Muscle layer of duodenum (tissue), 2 donors: ENCODE measurements at regions not wholly inside any gene's neighbourhood (a gene's known extent, or its start where the extent isn't known, plus 50 kb on each side); places are given as distances from the start of the nearest gene placed in this dataset.

Source experiments
- H3K27ac ChIP-seq: one replicate; pipeline ENCODE4 v1.7.0; 2013; ENCODE audit warnings: mild to moderate bottlenecking, low read length
- H3K27me3 ChIP-seq: one replicate; pipeline ENCODE4 v1.7.0; 2013; ENCODE audit warnings: low read depth, mild to moderate bottlenecking, control low read depth, low read length
- H3K36me3 ChIP-seq, 2 donors: one replicate each; pipeline ENCODE4 v1.7.0; 2013; ENCODE audit warnings: low read length in 2 of 2, control low read depth in 1 of 2, mild to moderate bottlenecking in 1 of 2; ENCODE audit not compliant: insufficient read depth in 2 of 2, control insufficient read depth in 1 of 2
- H3K4me1 ChIP-seq, 2 donors: one replicate each; pipeline ENCODE4 v1.7.0; 2013; ENCODE audit warnings: low read length in 2 of 2, mild to moderate bottlenecking in 2 of 2, control low read depth in 1 of 2, moderate library complexity in 1 of 2; ENCODE audit not compliant: insufficient read depth in 2 of 2, control insufficient read depth in 1 of 2
- H3K4me3 ChIP-seq, 2 donors: one replicate each; pipeline ENCODE4 v1.7.0; 2013; ENCODE audit warnings: low read length in 2 of 2, low read depth in 1 of 2, mild to moderate bottlenecking in 1 of 2
- H3K9me3 ChIP-seq, 2 donors: one replicate each; pipeline ENCODE4 v1.7.0; 2013; ENCODE audit warnings: low read length in 2 of 2, control low read depth in 1 of 2, mild to moderate bottlenecking in 1 of 2; ENCODE audit not compliant: control insufficient read depth in 1 of 2
- donor health status: healthy.

- H3K27me3 ChIP-seq: no peaks in the 10 kb centered on the region
- H3K4me1 ChIP-seq: no peaks in the 10 kb centered on the region
- no peak overlapping the region for H3K4me3 ChIP-seq
- H3K36me3 ChIP-seq: no peaks in the 10 kb centered on the region
- H3K27ac ChIP-seq: no peak overlapping the region
- H3K9me3 ChIP-seq: no peaks in the 10 kb centered on the region
Measured at GRCh38 chr2:57885742-57886141, 160.9 kb upstream of the VRK2 start.

GRCh38 chr2:57886161-57886786, 160.3 kb upstream of the VRK2 start:
- no peaks in the 10 kb centered on the region for H3K4me1 ChIP-seq
- no peaks in the 10 kb centered on the region for H3K27me3 ChIP-seq
- H3K27ac ChIP-seq: no peak overlapping the region
- H3K36me3 ChIP-seq: no peaks in the 10 kb centered on the region
- H3K9me3 ChIP-seq: no peaks in the 10 kb centered on the region
- no peak overlapping the region for H3K4me3 ChIP-seq

DNA sequence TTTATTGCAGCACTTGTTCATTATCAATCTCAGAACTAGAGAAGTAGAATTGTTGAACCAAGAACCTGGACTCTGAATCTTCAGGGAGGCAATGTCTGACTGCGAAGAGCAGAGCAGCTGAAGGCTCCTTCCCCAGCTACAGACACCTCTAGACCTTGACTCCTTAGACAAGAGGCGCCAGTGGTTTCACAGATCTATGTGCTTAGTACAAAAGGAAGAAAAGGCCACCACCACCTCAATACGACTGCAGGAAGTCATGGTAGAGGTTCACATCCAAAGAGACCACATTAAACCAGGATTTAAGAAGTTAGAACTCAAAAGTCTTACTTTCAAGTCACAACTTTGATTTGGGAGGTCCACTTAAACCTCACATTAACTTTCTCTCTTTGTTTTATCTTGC, 158.1 kb upstream of the VRK2 start:
- Histone ChIP-seq H3K9me3 (no peaks in the 10 kb centered on the region), H3K27me3 (no peaks in the 10 kb centered on the region), H3K27ac (no peak overlapping the region), H3K4me1 (no peaks in the 10 kb centered on the region), H3K36me3 (no peaks in the 10 kb centered on the region), H3K4me3 (no peak overlapping the region)

GRCh38 chr2:57890464-57890863, 156.1 kb upstream of the VRK2 start:
- Histone ChIP-seq H3K27ac (no peak overlapping the region), H3K4me1 (no peaks in the 10 kb centered on the region), H3K27me3 (no peaks in the 10 kb centered on the region), H3K4me3 (no peak overlapping the region), H3K36me3 (no peaks in the 10 kb centered on the region), H3K9me3 (no peaks in the 10 kb centered on the region)

- H3K4me1 ChIP-seq: no peaks in the 10 kb centered on the region
- H3K27me3 ChIP-seq: no peaks in the 10 kb centered on the region
- no peaks in the 10 kb centered on the region for H3K9me3 ChIP-seq
- no peak overlapping the region for H3K27ac ChIP-seq
- no peak overlapping the region for H3K4me3 ChIP-seq
- H3K36me3 ChIP-seq: no peaks in the 10 kb centered on the region
Measured at GRCh38 chr2:57891086-57891712, 155.4 kb upstream of the VRK2 start.

- Histone ChIP-seq H3K4me3 (no peak overlapping the region), H3K9me3 (no peaks in the 10 kb centered on the region), H3K36me3 (no peaks in the 10 kb centered on the region), H3K27ac (no peak overlapping the region), H3K27me3 (no peaks in the 10 kb centered on the region), H3K4me1 (no peaks in the 10 kb centered on the region)
Measured at GRCh38 chr2:57892920-57893319, 153.7 kb upstream of the VRK2 start.

DNA sequence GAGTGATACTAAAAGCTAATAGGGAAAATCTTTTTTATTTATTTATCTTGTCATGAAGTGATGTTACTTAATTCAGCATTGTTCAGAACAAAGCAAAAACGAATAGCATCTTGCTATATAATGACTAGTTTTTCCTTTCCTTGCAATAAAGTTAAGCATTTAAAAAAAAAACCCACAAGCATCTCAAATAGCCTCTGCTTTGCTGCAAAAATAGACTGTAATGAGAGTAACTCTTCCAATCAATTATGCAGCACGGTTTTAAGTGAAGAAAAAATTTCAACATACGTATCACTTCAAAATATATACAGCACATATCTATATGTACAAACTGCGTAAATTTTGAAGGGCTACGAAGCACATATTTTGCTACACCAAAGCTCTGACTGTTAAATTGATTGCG, 153.3 kb upstream of the VRK2 start:
- no peak overlapping the region for H3K27ac ChIP-seq
- no peak overlapping the region for H3K4me3 ChIP-seq
- H3K27me3 ChIP-seq: no peaks in the 10 kb centered on the region
- no peaks in the 10 kb centered on the region for H3K9me3 ChIP-seq
- H3K36me3 ChIP-seq: no peaks in the 10 kb centered on the region
- no peaks in the 10 kb centered on the region for H3K4me1 ChIP-seq

DNA sequence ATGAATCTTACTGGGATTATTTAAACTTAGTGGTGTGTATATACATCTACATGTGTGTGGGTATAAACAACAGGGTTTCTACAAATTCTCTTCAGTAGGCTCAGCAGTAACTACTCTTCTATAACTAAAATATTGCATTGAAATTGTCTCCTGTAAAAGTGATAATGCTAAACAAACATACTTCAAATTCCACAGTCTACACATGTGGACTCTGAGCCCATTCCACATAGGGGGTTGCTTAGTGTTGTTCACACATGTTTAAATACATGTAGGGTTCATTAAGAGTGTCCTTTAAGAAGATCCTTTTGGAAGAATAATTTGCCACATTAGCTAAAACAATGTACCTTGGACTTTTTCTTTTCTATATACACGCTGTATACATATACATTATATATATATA, 152.8 kb upstream of the VRK2 start:
- Histone ChIP-seq H3K27me3 (no peaks in the 10 kb centered on the region), H3K4me3 (no peak overlapping the region), H3K36me3 (no peaks in the 10 kb centered on the region), H3K4me1 (no peaks in the 10 kb centered on the region), H3K27ac (no peak overlapping the region), H3K9me3 (no peaks in the 10 kb centered on the region)

DNA sequence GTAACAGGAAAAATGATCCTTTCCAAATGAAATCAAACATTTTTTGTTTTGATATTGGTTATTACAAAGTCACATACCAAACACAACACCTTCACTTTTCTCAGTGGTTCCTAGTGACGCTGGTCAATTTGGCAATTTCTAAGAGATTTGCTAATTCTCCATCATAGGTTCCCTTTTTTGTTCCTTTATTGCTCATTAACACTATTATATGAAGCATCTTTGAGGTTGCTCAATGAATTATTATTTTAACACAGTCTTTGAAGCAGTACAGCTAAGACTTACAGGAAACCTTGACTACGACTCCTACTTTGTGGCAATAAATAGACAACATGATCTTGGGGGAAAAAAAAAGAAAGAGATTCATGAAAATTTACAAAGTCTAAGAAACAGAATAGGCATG, 152.2 kb upstream of the VRK2 start:
- Histone ChIP-seq H3K4me3 (no peak overlapping the region), H3K4me1 (no peaks in the 10 kb centered on the region), H3K9me3 (no peaks in the 10 kb centered on the region), H3K27ac (no peak overlapping the region), H3K36me3 (no peaks in the 10 kb centered on the region), H3K27me3 (no peaks in the 10 kb centered on the region)

GRCh38 chr2:57897920-57898319, 148.7 kb upstream of the VRK2 start:
- Histone ChIP-seq H3K27me3 (no peaks in the 10 kb centered on the region), H3K4me1 (no peaks in the 10 kb centered on the region), H3K9me3 (no peaks in the 10 kb centered on the region), H3K4me3 (no peak overlapping the region), H3K27ac (no peak overlapping the region), H3K36me3 (no peaks in the 10 kb centered on the region)

DNA sequence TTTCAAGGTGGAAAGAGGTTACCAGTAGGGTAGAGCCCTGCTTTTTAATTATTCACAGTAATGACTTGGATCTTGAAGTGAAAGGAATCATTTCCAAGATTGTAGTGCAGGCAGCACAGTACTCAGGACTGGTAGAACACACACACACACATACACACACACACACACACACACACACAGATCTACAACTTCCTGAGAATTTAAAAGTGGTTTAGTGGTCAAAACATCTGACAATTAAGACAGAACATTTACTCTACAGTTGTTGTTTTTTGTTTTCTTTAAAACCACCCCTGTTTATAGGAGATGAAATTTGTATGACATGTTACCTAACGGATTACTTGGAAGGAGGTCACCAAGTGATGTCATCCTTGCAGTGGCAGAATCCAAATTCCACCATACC, 146.7 kb upstream of the VRK2 start:
- Histone ChIP-seq H3K27ac (no peak overlapping the region), H3K27me3 (no peaks in the 10 kb centered on the region), H3K36me3 (no peaks in the 10 kb centered on the region), H3K4me1 (no peaks in the 10 kb centered on the region), H3K4me3 (no peak overlapping the region), H3K9me3 (no peaks in the 10 kb centered on the region)

- H3K4me1 ChIP-seq: no peaks in the 10 kb centered on the region
Measured at GRCh38 chr2:57902578-57902977, 144.0 kb upstream of the VRK2 start.

More at GRCh38 chr2:57902578-57902977, 144.0 kb upstream of the VRK2 start:
- Histone ChIP-seq H3K4me3 (no peak overlapping the region), H3K36me3 (no peaks in the 10 kb centered on the region), H3K9me3 (no peaks in the 10 kb centered on the region), H3K27ac (no peak overlapping the region), H3K27me3 (no peaks in the 10 kb centered on the region)
